Activated T-helper 1 cell treated with anti-CD3 and anti-CD28 coated beads, Interleukin-2, amount 50 U/mL, for 16 hours (primary cell): ENCODE measurements at regions not wholly inside any gene's neighbourhood (a gene's known extent, or its start where the extent isn't known, plus 50 kb on each side); places are given as distances from the start of the nearest gene placed in this dataset.
"Not testable (repeated sequence)": the region's sequence is repeated elsewhere in the genome, so short reads cannot be mapped to it uniquely, and the experiment has no call there.

Experiments used
- DNase-seq, 2 donors: peaks; one replicate each; pipeline ENCODE4 v3.0.0-alpha.2; 2020; ENCODE audit warnings: low read depth in 1 of 2, low spot score in 1 of 2

- DNase-seq = no peak
Observed at GRCh38 chr2:82481207-82481606, 1977.9 kb downstream of the SUCLG1 start.

DNA sequence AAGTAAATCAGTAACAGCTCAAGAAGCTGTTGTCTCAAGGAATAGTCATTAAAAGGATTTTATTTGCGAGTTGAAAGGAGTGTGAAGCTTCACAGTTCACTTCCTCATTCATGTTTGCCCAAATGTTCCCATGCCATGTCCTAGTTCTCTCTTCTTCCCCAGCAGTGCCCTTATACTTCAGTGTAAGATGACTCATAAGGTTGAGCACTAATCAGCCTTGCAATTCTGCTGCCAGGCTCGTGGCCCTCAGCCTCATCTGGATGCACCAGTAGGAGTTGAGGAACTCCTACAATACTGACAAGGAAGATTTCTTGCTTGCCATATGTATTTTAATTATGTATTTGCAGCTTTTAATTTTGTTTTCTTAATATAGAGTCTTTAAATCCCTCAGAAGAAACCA, 1980.4 kb downstream of the SUCLG1 start:
- DNase-seq = no peak

GRCh38 chr2:82476094-82476493, 1983.0 kb downstream of the SUCLG1 start:
- no peak for DNase-seq

DNA sequence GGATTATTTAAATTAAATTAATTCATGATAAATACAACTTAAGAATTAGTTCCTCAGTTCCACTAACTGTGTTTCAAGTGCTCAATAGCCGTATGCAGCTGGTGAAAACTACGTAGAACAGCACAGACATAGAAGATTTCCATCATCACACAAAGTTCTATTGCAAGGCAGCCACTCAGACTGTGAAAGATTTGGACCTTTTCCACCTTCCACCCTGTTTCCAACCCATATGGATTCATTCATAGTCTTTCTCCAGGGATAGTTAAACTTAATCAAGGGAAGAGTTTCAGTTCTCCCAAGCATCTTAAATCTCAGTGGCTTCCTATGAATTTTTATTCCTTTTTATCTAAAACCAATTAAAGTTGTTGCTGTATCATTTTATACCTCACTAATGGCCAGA, 2030.8 kb downstream of the SUCLG1 start:
- DNase-seq = no peak

DNA sequence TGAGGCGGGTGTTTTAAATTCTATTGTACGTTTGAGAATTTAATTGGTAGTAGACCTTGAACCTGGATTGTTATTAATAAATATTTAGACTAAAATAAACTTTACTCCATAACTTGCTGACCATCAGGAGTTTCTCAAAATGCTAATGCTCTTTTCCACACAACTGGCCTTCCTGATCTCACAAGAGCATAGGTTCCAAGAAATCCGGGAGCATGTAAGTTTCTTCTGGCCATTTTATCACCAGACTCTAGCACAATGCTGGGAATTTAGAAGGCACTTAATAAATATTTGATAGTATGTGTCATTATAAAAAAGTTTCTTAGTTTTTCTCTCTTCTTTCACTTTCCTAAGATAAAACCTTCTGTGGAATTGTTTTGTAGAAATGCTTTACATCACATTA, 2047.1 kb downstream of the SUCLG1 start:
- no peak for DNase-seq

DNA sequence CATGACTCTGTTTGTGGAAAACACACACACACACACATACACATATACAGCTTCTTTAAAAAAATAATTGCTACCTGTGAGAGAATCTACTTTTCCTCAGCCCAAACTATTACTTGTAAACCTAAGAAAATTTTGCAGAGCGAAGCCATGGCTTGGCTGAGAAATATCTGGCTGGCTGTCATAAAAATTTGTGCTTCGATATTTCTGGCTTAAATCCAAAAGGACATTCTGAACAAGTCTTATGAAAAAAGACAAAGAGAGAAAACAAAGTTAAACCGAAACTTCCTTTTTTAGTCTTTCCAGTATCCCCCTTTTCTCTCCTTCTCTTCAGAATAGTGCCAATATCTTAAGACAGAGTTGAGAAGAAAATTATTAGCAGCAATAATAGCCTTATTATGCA, 2048.0 kb downstream of the SUCLG1 start:
- no peak for DNase-seq

GRCh38 chr2:82395531-82395930, 2063.5 kb downstream of the SUCLG1 start:
- DNase-seq = no peak

DNA sequence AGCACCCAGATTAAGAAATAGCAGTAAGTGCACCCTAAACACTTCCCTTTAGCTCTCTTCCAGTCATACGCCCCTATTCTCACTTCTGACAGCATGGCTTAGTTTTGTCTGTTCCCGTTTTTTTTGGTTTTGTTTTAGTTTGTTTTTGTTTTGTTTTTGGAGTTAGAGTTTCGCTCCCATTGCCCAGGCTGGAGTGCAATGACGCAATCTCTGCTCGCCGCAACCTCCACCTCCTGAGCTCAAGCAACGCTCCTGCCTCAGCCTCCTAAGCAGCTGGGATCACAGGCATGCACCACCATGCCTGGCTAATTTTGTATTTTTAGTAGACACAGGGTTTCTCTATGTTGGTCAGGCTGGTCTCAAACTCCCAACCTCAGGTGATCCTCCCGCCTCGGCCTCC, 2067.7 kb downstream of the SUCLG1 start:
- no peak for DNase-seq

GRCh38 chr2:82355622-82356021, 2051.1 kb upstream of the LRRTM1 start:
- no peak for DNase-seq

DNA sequence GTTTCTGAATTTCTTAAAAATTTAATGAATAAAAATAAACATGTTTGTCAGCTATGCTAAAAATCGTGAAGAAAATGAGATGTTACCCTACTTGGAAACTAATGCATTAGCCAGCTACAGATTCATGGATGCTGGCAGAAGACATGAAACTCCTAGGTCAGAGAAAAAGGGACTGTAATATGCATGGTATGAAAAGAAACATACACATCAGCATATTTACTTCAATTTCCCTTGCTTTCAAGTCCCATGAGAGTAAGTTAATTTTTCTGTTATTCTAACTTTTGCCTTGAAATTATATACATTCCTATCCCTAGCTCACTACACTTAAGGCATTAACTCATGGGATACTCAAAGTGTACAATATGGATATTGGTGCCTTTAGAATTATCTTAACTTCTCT, 2041.4 kb upstream of the LRRTM1 start:
- no peak for DNase-seq

DNA sequence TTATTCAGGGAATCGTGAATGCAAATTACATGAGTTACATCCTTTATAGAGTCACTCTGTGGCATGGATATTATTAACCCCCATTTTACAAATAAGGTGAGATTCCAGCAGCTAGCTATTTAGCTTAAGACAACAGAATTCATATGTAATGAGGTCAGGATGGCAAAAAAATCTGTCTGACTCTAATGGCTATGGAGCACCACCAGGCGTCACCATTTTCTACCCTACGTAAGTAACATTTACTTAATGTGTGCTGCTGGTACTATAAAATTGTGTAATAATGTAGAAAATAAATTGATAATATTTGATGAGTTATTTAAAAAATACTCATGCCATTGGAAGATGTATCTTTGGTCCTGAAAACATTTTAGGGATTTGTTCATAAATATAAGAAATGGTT, 2040.1 kb upstream of the LRRTM1 start:
- no peak for DNase-seq

GRCh38 chr2:82342356-82342755, 2037.8 kb upstream of the LRRTM1 start:
- no peak for DNase-seq

- DNase-seq = no peak
Observed at GRCh38 chr2:82340578-82341053, 2036.1 kb upstream of the LRRTM1 start.

DNA sequence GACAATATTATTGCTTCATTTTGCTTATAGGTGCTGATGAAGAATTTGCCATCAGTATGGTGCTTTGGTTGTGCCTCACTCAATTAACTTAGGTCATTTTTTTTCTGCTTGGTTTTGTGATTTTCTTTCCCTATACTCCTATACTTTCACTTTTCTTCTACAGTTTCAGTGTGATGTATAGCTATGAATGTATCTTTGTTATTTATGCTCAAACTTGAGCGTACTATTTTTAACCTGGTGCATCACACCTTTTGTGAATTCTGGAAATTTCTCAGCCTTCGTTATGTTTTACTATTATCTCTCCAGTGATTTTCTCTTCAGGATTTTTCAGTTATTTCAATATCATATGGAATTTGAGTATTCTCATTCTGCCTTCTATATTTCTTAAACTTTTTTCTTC, 2035.3 kb upstream of the LRRTM1 start:
- no peak for DNase-seq

DNA sequence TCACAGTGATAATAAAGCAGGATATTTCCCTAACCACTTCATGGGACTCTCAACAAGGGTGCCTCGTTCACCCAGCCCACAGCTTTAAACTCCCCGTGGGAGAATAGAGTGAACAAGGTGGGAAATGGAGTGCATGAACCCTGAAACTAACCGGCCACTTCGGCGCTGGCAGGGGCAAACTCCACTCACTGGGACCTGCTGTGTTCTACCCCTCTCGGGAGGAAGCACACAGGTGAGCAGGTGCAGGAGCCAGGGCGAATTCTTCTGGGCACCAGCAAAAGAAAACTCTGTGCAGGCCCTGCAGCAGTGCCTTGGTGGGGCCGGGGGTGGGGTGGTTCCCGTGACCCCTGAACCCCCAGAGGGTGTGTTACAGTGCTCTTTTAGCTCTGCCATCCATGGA, 2029.1 kb upstream of the LRRTM1 start:
- no peak for DNase-seq

GRCh38 chr2:82330155-82330554, 2025.6 kb upstream of the LRRTM1 start:
- DNase-seq = no peak

DNA sequence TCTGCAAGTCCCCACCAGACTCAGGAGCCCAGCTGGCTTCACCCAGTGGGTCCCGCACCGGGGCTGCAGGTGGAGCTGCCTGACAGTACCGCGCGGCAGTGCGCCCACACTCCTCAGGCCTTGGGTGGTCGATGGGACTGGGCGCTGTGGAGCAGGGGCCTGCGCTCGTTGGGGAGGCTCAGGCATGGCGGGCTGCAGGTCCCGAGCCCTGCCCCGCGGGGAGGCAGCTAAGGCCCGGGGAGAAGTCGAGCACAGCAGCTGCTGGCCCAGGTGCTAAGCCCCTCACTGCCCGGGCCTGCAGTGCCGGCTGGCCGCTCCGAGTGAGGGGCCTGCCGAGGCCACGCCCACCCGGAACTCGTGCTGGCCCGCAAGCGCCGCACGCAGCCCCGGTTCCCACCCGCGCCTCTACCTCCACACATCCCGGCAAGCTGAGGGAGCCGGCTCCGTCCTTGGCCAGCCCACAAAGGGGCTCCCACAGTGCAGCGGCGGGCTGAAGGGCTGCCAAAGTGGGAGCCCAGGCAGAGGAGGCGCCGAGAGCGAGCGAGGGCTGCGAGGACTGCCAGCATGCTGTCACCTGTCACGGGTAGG, 2021.7 kb upstream of the LRRTM1 start:
- not testable (repeated sequence) for DNase-seq

- DNase-seq = no peak
Observed at GRCh38 chr2:82320296-82320695, 2015.7 kb upstream of the LRRTM1 start.

GRCh38 chr2:82317012-82317411, 2012.5 kb upstream of the LRRTM1 start:
- DNase-seq = no peak

DNA sequence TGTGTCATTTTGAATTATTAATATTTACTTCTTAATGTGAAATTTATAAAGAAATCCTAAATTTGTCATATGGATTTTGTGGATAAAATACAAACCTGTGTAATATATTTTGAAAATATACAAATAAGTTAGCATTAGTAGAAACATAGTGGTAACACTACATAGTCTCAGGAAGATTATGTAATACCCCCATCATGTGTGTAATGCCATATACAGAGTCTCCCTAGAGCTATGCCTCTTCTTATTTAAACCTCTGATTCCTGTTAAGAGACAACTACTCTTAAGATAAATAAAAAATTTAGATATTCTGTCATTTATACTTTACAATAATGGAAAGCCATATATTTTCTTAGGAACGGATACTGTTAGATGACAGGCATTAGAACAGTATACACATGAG, 2012.0 kb upstream of the LRRTM1 start:
- no peak for DNase-seq

DNA sequence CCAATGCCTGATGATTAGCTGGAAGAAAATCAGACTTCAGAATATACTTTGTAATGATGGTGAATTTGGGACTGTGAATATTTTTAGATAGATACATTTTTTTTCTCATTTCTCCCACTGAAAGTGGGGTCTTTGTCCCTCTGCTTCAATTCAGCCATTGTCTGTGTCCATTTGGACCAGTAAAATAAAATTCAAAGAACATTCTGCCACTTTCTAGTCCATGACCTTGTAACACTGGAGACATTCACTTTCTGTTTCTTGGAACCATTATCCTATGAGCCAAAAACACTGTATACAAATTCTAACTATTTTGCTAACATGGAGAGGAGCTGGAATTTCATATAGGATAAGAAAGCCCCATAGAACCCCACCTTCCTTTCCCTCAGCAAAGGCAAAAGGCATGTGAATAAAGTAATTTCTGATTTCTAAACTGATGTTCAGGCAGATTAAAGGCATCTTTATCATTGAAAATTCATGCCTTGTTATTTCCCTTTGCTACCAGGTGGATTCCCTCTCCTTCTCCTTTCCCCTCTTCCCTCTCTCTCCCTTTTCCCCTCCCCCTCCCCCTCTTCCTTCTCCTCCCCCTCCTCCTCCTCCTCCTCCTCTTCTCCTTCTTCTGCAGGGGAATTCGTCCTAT, 2010.4 kb upstream of the LRRTM1 start:
- no peak for DNase-seq

- no peak for DNase-seq
Observed at GRCh38 chr2:82307511-82307910, 2003.0 kb upstream of the LRRTM1 start.

GRCh38 chr2:82301506-82301905, 1997.0 kb upstream of the LRRTM1 start:
- no peak for DNase-seq
